Central memory CD8-positive, alpha-beta T cell (primary cell): ENCODE measurements at regions not wholly inside any gene's neighbourhood (a gene's known extent, or its start where the extent isn't known, plus 50 kb on each side); places are given as distances from the start of the nearest gene placed in this dataset.
"Not testable (repeated sequence)": the region's sequence is repeated elsewhere in the genome, so short reads cannot be mapped to it uniquely, and the experiment has no call there.

Source experiments
- ATAC-seq: fragments of 150-1000 bp; cut with Tn5 transposase; replicated peaks from 2 replicates; pipeline ENCODE4 v1.10.0; 2022; ENCODE audit warnings: mild to moderate bottlenecking, moderate FRiP score, moderate number of reproducible peaks; ENCODE audit not compliant: poor library complexity, severe bottlenecking; ENCODE audit errors: extremely low read depth
- DNase-seq, 2 donors: peaks; one replicate each; pipeline ENCODE4 v3.0.0; 2021; ENCODE audit warnings: low spot score in 2 of 2
- H3K27ac Mint-ChIP-seq: one replicate; pipeline ENCODE4 v1.8.0; 2022; ENCODE audit warnings: low read depth, mild to moderate bottlenecking, moderate library complexity, mixed read lengths
- H3K27me3 Mint-ChIP-seq: one replicate; pipeline ENCODE4 v1.8.0; 2022; ENCODE audit warnings: mixed read lengths
- H3K36me3 Mint-ChIP-seq: one replicate; pipeline ENCODE4 v1.8.0; 2022; ENCODE audit warnings: mild to moderate bottlenecking, moderate library complexity, mixed read lengths; ENCODE audit not compliant: insufficient read depth
- H3K4me1 Mint-ChIP-seq: one replicate; pipeline ENCODE4 v1.8.0; 2022; ENCODE audit warnings: mixed read lengths
- H3K4me3 Mint-ChIP-seq: one replicate; pipeline ENCODE4 v1.8.0; 2022; ENCODE audit warnings: mild to moderate bottlenecking, moderate library complexity, mixed read lengths
- H3K9me3 Mint-ChIP-seq: one replicate; pipeline ENCODE4 v1.8.0; 2022; ENCODE audit warnings: mixed read lengths

- Mint-ChIP-seq H3K4me1 (no peaks in the 10 kb centered on the region), H3K9me3 (peaks cover 26% of the 10 kb centered on the region), H3K27me3 (no peaks in the 10 kb centered on the region), H3K4me3 (no peak overlapping the region), H3K27ac (no peak overlapping the region), H3K36me3 (no peaks in the 10 kb centered on the region)
- DNase-seq (no peak), ATAC-seq (no peak)
Measured at GRCh38 chr3:76500746-76501275, 539.1 kb upstream of the ROBO2 start.

GRCh38 chr3:76501315-76501714 lies 538.6 kb upstream of the ROBO2 start:
- Mint-ChIP-seq H3K36me3 (no peaks in the 10 kb centered on the region), H3K4me1 (no peaks in the 10 kb centered on the region), H3K4me3 (no peak overlapping the region), H3K27me3 (no peaks in the 10 kb centered on the region), H3K9me3 (peaks cover 30% of the 10 kb centered on the region), H3K27ac (no peak overlapping the region)
- DNase-seq (no peak), ATAC-seq (no peak)

- no peak for ATAC-seq
Measured at GRCh38 chr3:76502076-76502475, 537.8 kb upstream of the ROBO2 start.

GRCh38 chr3:76505202-76505845 lies 534.6 kb upstream of the ROBO2 start:
- ATAC-seq = no peak
- H3K9me3 Mint-ChIP-seq = peaks cover 15% of the 10 kb centered on the region
- no peak overlapping the region for H3K27ac Mint-ChIP-seq
- H3K4me3 Mint-ChIP-seq = no peak overlapping the region
- H3K4me1 Mint-ChIP-seq = no peaks in the 10 kb centered on the region
- H3K27me3 Mint-ChIP-seq = no peaks in the 10 kb centered on the region
- no peaks in the 10 kb centered on the region for H3K36me3 Mint-ChIP-seq
- no peak for DNase-seq

More at GRCh38 chr3:76502076-76502475, 537.8 kb upstream of the ROBO2 start:
- DNase-seq = no peak
- Mint-ChIP-seq H3K36me3 (no peaks in the 10 kb centered on the region), H3K27me3 (no peaks in the 10 kb centered on the region), H3K9me3 (peaks cover 25% of the 10 kb centered on the region), H3K27ac (no peak overlapping the region), H3K4me3 (no peak overlapping the region), H3K4me1 (no peaks in the 10 kb centered on the region)

GRCh38 chr3:76509179-76509830 lies 530.6 kb upstream of the ROBO2 start:
- DNase-seq = no peak
- no peaks in the 10 kb centered on the region for H3K4me1 Mint-ChIP-seq
- H3K4me3 Mint-ChIP-seq = no peak overlapping the region
- no peak for ATAC-seq
- no peaks in the 10 kb centered on the region for H3K36me3 Mint-ChIP-seq
- peaks cover 21% of the 10 kb centered on the region for H3K9me3 Mint-ChIP-seq
- no peak overlapping the region for H3K27ac Mint-ChIP-seq
- no peaks in the 10 kb centered on the region for H3K27me3 Mint-ChIP-seq

GRCh38 chr3:76514836-76515235 lies 525.1 kb upstream of the ROBO2 start:
- ATAC-seq (no peak), DNase-seq (no peak)
- Mint-ChIP-seq H3K36me3 (no peaks in the 10 kb centered on the region), H3K4me3 (no peak overlapping the region), H3K27ac (no peak overlapping the region), H3K4me1 (no peaks in the 10 kb centered on the region), H3K27me3 (no peaks in the 10 kb centered on the region), H3K9me3 (peaks cover 19% of the 10 kb centered on the region)

GRCh38 chr3:76523337-76523736 lies 516.6 kb upstream of the ROBO2 start:
- H3K4me3 Mint-ChIP-seq = no peak overlapping the region
- no peaks in the 10 kb centered on the region for H3K4me1 Mint-ChIP-seq
- no peaks in the 10 kb centered on the region for H3K36me3 Mint-ChIP-seq
- peaks cover 23% of the 10 kb centered on the region for H3K9me3 Mint-ChIP-seq
- no peaks in the 10 kb centered on the region for H3K27me3 Mint-ChIP-seq
- DNase-seq (no peak), ATAC-seq (no peak)
- no peak overlapping the region for H3K27ac Mint-ChIP-seq

- ATAC-seq = no peak
- no peaks in the 10 kb centered on the region for H3K36me3 Mint-ChIP-seq
Measured at GRCh38 chr3:76525726-76526125, 514.2 kb upstream of the ROBO2 start.

GRCh38 chr3:76527773-76528172 lies 512.1 kb upstream of the ROBO2 start:
- ATAC-seq (no peak), DNase-seq (no peak)
- Mint-ChIP-seq H3K27ac (no peak overlapping the region), H3K4me3 (no peak overlapping the region), H3K36me3 (no peaks in the 10 kb centered on the region), H3K27me3 (no peaks in the 10 kb centered on the region), H3K9me3 (peaks cover 43% of the 10 kb centered on the region), H3K4me1 (no peaks in the 10 kb centered on the region)

More at GRCh38 chr3:76525726-76526125, 514.2 kb upstream of the ROBO2 start:
- DNase-seq = no peak
- Mint-ChIP-seq H3K4me3 (no peak overlapping the region), H3K4me1 (no peaks in the 10 kb centered on the region), H3K27me3 (no peaks in the 10 kb centered on the region), H3K27ac (no peak overlapping the region), H3K9me3 (peaks cover 34% of the 10 kb centered on the region)

- Mint-ChIP-seq H3K27me3 (no peaks in the 10 kb centered on the region), H3K4me3 (no peak overlapping the region), H3K4me1 (no peaks in the 10 kb centered on the region), H3K36me3 (peaks cover under 1% of the 10 kb centered on the region), H3K27ac (no peak overlapping the region), H3K9me3 (peaks cover 56% of the 10 kb centered on the region)
- ATAC-seq (no peak), DNase-seq (no peak)
Measured at GRCh38 chr3:76532158-76532822, 507.6 kb upstream of the ROBO2 start.

- H3K27ac Mint-ChIP-seq, H3K4me1 Mint-ChIP-seq, H3K36me3 Mint-ChIP-seq, H3K4me3 Mint-ChIP-seq, ATAC-seq, DNase-seq, H3K27me3 Mint-ChIP-seq: not testable (repeated sequence)
- H3K9me3 Mint-ChIP-seq = peaks cover 49% of the 10 kb centered on the region
Measured at GRCh38 chr3:76533710-76534109, 506.2 kb upstream of the ROBO2 start.

- ATAC-seq, H3K4me3 Mint-ChIP-seq, H3K27ac Mint-ChIP-seq, DNase-seq, H3K36me3 Mint-ChIP-seq, H3K4me1 Mint-ChIP-seq, H3K27me3 Mint-ChIP-seq: not testable (repeated sequence)
- peaks cover 31% of the 10 kb centered on the region for H3K9me3 Mint-ChIP-seq
Measured at GRCh38 chr3:76537857-76538256, 502.0 kb upstream of the ROBO2 start.

- Mint-ChIP-seq H3K4me3 (no peak overlapping the region), H3K9me3 (peaks cover 11% of the 10 kb centered on the region), H3K27ac (no peak overlapping the region), H3K4me1 (no peaks in the 10 kb centered on the region), H3K36me3 (no peaks in the 10 kb centered on the region), H3K27me3 (no peaks in the 10 kb centered on the region)
- DNase-seq (no peak), ATAC-seq (no peak)
Measured at GRCh38 chr3:76547674-76548073, 492.2 kb upstream of the ROBO2 start.
